Transverse colon (tissue), 4 donors: ENCODE measurements at regions not wholly inside any gene's neighbourhood (a gene's known extent, or its start where the extent isn't known, plus 50 kb on each side); places are given as distances from the start of the nearest gene placed in this dataset.
"Not testable (repeated sequence)": the region's sequence is repeated elsewhere in the genome, so short reads cannot be mapped to it uniquely, and the experiment has no call there.

ENCODE experiments used
- DNase-seq: peaks from one replicate; pipeline ENCODE4 v3.0.0-alpha.2; 2019
- H3K27ac ChIP-seq, 4 donors: fragments of 200-600 bp; sonication (generic); 2 replicates each; pipeline ENCODE4 v1.5.1; 2016 to 2018; ENCODE audit warnings: inconsistent platforms in 4 of 4
- H3K27me3 ChIP-seq: fragments of 200-600 bp; sonication (generic); 2 replicates; pipeline ENCODE4 v1.5.1; 2017; ENCODE audit warnings: inconsistent platforms
- H3K36me3 ChIP-seq, 4 donors: fragments of 200-600 bp; sonication (generic); 2 replicates each; pipeline ENCODE4 v1.5.1; 2017 to 2019; ENCODE audit warnings: inconsistent platforms in 4 of 4
- H3K4me1 ChIP-seq, 4 donors: fragments of 200-600 bp; sonication (generic); 2 replicates each; pipeline ENCODE4 v1.5.1; 2017 to 2020; ENCODE audit warnings: inconsistent platforms in 4 of 4
- H3K4me3 ChIP-seq, 4 donors: fragments of 200-600 bp; sonication (generic); 1 replicate in 1 of 4; 2 replicates in 3 of 4; pipeline versions ENCODE4 v1.5.1 to v1.6.1; 2017 to 2019; ENCODE audit warnings: inconsistent platforms in 4 of 4
- H3K9me3 ChIP-seq, 2 donors: fragments of 200-600 bp; sonication (generic); 2 replicates each; pipeline ENCODE4 v1.5.1; 2017 to 2019; ENCODE audit warnings: inconsistent platforms in 2 of 2
- CTCF ChIP-seq, 5 experiments: fragments of 200-600 bp in 3 of 5; fragments of 450-650 bp in 2 of 5; sonication (generic) in 3 of 5; IDR thresholded peaks; 1 replicate in 2 of 5; 2 replicates in 3 of 5; pipeline ENCODE4 v1.5.1; 2016 to 2017; ENCODE audit warnings: antibody characterized with exemption in 5 of 5, inconsistent platforms in 3 of 5, mild to moderate bottlenecking in 2 of 5, moderate library complexity in 1 of 5
- EP300 ChIP-seq: sonication (generic); formaldehyde crosslinking; IDR thresholded peaks from one replicate; pipeline ENCODE4 v1.6.1; 2017; ENCODE audit warnings: antibody characterized with exemption, low read depth
- POLR2A ChIP-seq: fragments of 450-650 bp; IDR thresholded peaks from one replicate; pipeline ENCODE4 v1.6.1; 2016; ENCODE audit warnings: antibody characterized with exemption, mild to moderate bottlenecking, moderate library complexity
- POLR2AphosphoS5 ChIP-seq, 3 donors: sonication (generic); formaldehyde crosslinking; IDR thresholded peaks; one replicate each; pipeline ENCODE4 v1.6.1; 2016; ENCODE audit warnings: antibody characterized with exemption in 3 of 3
- WGBS, 2 donors: methylation state at CpG; one replicate each; pipeline ENCODE4 v1.1.5; 2018; ENCODE audit warnings: low coverage in 1 of 2; 5-methylcytosine and 5-hydroxymethylcytosine counted together
- in situ Hi-C, 4 donors: fragments of 200-750 bp; cut with MboI; loops; one replicate each; pipeline versions ENCODE4 v1.15.0 to v1.15.1; 2017; ENCODE audit warnings: low sequenced_read_pairs in 3 of 4, low pct_ligation_motif_present in 1 of 4, low pct_unique_long_range_greater_than_20kb in 1 of 4
- intact Hi-C: fragments of 100-400 bp; cut with DNase I; formaldehyde crosslinking; loops from one replicate; pipeline ENCODE4 v1.15.1; 2023; ENCODE audit warnings: low total_unique reads

DNA sequence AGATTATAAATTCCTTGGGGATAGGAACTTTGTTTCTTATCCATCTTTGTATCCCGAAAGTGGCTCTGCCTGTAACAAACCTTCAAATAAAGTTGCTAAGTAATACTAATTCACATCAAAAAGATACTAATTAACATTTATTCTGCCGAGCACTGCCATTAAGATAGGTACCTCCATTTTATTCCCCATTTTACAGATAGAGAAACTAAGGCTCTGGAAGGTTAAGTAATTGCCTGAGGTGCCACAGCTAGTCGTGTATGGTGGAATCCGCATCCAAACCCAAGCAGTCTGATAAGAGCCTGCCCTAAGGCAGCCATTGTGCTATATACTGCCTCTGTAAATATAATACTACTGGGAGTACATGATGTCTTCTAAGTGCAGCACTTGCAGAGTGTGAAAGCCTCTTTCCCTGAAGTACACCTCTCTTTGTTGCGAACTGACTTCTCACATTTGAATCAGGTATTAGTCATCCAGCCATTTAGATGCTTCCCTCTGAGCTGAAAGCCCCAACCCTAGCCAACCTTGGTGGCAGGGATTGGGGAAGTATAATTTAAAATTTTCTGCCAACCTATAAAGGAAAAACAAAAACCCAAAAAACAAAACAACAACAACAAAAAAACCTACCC lies 78.5 kb upstream of the CHD2 start:
- TF ChIP-seq POLR2AphosphoS5 (IDR thresholded peaks at IDR 0.05): peak in 1 of 3 donors; percentile 8
- no peak for TF ChIP-seq CTCF (IDR thresholded peaks at IDR 0.05)
- TF ChIP-seq EP300: no peak
- in situ Hi-C loops: no loop called here

GRCh38 chr15:92822216-92823144 lies 77.6 kb upstream of the CHD2 start:
- in situ Hi-C loops: no loop called here
- intact Hi-C loops: no loop called here

More for the DNA sequence above, 78.5 kb upstream of the CHD2 start:
- intact Hi-C loops: no loop called here
- 51 to 62% methylated on average over 5 of the region's 5 CpGs for WGBS, 2 donors
- H3K27me3 ChIP-seq: no peaks in the 10 kb centered on the region
- H3K27ac ChIP-seq: peak overlapping the region; percentile 85 to 92 (median 88)
- DNase-seq: no peak
- peaks cover 4 to 61% (median 39%) of the 10 kb centered on the region in 4 donors for H3K4me1 ChIP-seq
- H3K9me3 ChIP-seq: no peaks in the 10 kb centered on the region
- H3K36me3 ChIP-seq: no peaks in the 10 kb centered on the region
- H3K4me3 ChIP-seq: peak overlapping the region in 2 of 4 donors; percentile 25 to 45

DNA sequence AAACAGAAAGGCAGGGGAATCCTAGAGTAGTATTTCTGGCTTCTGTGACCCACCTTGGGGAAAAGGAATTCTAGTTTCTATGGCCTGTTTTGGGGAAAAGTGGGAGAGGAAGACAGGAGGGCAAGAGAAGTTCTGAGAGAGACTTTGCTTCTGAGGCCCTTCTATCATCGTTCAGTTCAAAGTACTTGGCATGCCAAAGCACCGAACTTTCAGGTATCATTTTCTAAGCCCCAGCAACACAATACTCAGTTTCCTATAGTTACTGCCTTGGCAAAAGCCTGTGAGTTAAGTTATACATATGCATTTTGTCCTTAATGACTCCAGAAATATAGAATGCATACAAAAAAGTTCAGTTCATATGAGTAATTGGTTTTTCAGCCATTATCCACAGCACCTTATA lies 74.1 kb upstream of the CHD2 start:
- DNase-seq: no peak
- H3K4me3 ChIP-seq: no peak overlapping the region
- no peak overlapping the region for H3K27ac ChIP-seq
- in situ Hi-C loops (no loop called here), intact Hi-C loops (no loop called here)
- no peak for TF ChIP-seq POLR2A
- TF ChIP-seq EP300: no peak
- TF ChIP-seq POLR2AphosphoS5 (IDR thresholded peaks at IDR 0.05): no peak
- TF ChIP-seq CTCF (IDR thresholded peaks at IDR 0.05): no peak
- H3K4me1 ChIP-seq: peaks cover 4 to 34% (median 21%) of the 10 kb centered on the region in 4 donors
- no peaks in the 10 kb centered on the region for H3K36me3 ChIP-seq
- H3K27me3 ChIP-seq: no peaks in the 10 kb centered on the region
- H3K9me3 ChIP-seq: no peaks in the 10 kb centered on the region
- WGBS, 2 donors: 81 to 86% methylated on average over 2 of the region's 2 CpGs

More at GRCh38 chr15:92822216-92823144, 77.6 kb upstream of the CHD2 start:
- DNase-seq: no peak
- Histone ChIP-seq H3K27me3 (no peaks in the 10 kb centered on the region), H3K4me3 (no peak overlapping the region), H3K36me3 (no peaks in the 10 kb centered on the region), H3K4me1 (peaks cover 4 to 52% (median 36%) of the 10 kb centered on the region in 4 donors), H3K9me3 (no peaks in the 10 kb centered on the region), H3K27ac (peak overlapping the region; percentile 85 to 92 (median 88))
- WGBS, 2 donors: 6 to 29% methylated on average over 2 of the region's 2 CpGs
- TF ChIP-seq CTCF (IDR thresholded peaks at IDR 0.05): no peak
- no peak for TF ChIP-seq POLR2AphosphoS5 (IDR thresholded peaks at IDR 0.05)
- no peak for TF ChIP-seq POLR2A

GRCh38 chr15:92827991-92828390 lies 72.1 kb upstream of the CHD2 start:
- H3K9me3 ChIP-seq, H3K4me3 ChIP-seq, H3K36me3 ChIP-seq, in situ Hi-C loops, DNase-seq, H3K27ac ChIP-seq, intact Hi-C loops, H3K27me3 ChIP-seq: not testable (repeated sequence)
- 95% methylated on average over 10 of the region's 10 CpGs; no CpG with 5 or more reads in 1 of the 2 donors for WGBS, 2 donors
- H3K4me1 ChIP-seq: peaks cover 19 to 34% (median 26%) of the 10 kb centered on the region in 4 donors
